ENCODE measurements at regions not wholly inside any gene's neighbourhood (a gene's known extent, or its start where the extent isn't known, plus 50 kb on each side); places are given as distances from the start of the nearest gene placed in this dataset.

DNA sequence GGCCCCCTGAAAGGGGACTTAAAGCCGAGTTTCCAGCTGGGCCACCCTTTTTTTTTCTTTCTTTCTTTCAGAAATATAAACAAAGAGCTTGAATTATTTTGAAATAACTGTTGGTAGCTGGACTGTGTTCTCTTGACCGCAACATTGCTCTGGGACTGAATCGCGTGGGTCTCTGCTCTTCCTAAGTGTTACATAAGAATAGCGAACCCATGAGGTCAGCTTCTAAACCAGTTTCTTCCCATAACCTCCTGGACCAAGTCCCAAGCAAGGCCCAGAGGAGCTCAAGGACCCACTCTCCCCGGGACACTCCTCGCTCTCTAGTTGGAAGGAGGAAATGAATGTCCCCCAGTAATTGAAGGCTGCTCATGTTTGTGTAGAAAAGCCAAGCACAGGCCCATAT lies 91.1 kb downstream of the CXCL12 start (continued):
- TF ChIP-seq, protein P1, sequence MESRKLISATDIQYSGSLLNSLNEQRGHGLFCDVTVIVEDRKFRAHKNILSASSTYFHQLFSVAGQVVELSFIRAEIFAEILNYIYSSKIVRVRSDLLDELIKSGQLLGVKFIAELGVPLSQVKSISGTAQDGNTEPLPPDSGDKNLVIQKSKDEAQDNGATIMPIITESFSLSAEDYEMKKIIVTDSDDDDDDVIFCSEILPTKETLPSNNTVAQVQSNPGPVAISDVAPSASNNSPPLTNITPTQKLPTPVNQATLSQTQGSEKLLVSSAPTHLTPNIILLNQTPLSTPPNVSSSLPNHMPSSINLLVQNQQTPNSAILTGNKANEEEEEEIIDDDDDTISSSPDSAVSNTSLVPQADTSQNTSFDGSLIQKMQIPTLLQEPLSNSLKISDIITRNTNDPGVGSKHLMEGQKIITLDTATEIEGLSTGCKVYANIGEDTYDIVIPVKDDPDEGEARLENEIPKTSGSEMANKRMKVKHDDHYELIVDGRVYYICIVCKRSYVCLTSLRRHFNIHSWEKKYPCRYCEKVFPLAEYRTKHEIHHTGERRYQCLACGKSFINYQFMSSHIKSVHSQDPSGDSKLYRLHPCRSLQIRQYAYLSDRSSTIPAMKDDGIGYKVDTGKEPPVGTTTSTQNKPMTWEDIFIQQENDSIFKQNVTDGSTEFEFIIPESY (IDR thresholded peaks at IDR 0.05) = no peak
- TF ChIP-seq JUND (IDR thresholded peaks at IDR 0.05) = peak in 1 of 2 donors; percentile 41
- TF ChIP-seq HNF4A (conservative IDR thresholded peaks at IDR 0.05) = no peak

- peak overlapping the region; percentile 60 to 63 for H3K27ac ChIP-seq (ENCODE audit: low read depth in 1 of 2, low read length in 2 of 2)
- TF ChIP-seq, protein P1 (IDR thresholded peaks at IDR 0.05) = no peak
- TF ChIP-seq SP1 (IDR thresholded peaks at IDR 0.05) (no peak), JUND (IDR thresholded peaks at IDR 0.05) (no peak), TAF1 (conservative IDR thresholded peaks at IDR 0.05) (no peak), REST (IDR thresholded peaks at IDR 0.05) (no peak), YY1 (IDR thresholded peaks at IDR 0.05) (no peak), GABPA (IDR thresholded peaks at IDR 0.05 in 1 of 2, conservative IDR thresholded peaks at IDR 0.05 in 1 of 2) (no peak), EGR1 (IDR thresholded peaks at IDR 0.05; ENCODE audit: low read depth in 2 of 2) (no peak), MAX (IDR thresholded peaks at IDR 0.05) (no peak), HNF4G (IDR thresholded peaks at IDR 0.05) (no peak), RAD21 (IDR thresholded peaks at IDR 0.05) (no peak), CTCF (IDR thresholded peaks at IDR 0.05; ENCODE audit: low read depth, low read length, missing input control) (no peak), FOXA1 (IDR thresholded peaks at IDR 0.05) (no peak), RXRA (IDR thresholded peaks at IDR 0.05) (no peak)
- TF ChIP-seq, protein P2, sequence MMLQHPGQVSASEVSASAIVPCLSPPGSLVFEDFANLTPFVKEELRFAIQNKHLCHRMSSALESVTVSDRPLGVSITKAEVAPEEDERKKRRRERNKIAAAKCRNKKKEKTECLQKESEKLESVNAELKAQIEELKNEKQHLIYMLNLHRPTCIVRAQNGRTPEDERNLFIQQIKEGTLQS (IDR thresholded peaks at IDR 0.05) = no peak
- H3K4me3 ChIP-seq (ENCODE audit: low read depth in 1 of 3, low read length in 3 of 3) = no peak overlapping the region
- no peaks in the 10 kb centered on the region for H3K36me3 ChIP-seq (ENCODE audit: control insufficient read depth in 4 of 4, insufficient read depth in 3 of 4, low read depth in 1 of 4, low read length in 3 of 4)
- 36% methylated on average over 26 of the region's 26 CpGs for WGBS
- no peaks in the 10 kb centered on the region for H3K9me3 ChIP-seq (ENCODE audit: control insufficient read depth in 4 of 4, low read length in 3 of 4)
- peaks cover 0 to 3% (median 0%) of the 10 kb centered on the region in 4 donors for H3K27me3 ChIP-seq (ENCODE audit: control insufficient read depth in 4 of 4, insufficient read depth in 4 of 4, low read length in 3 of 4)
- H3K9ac ChIP-seq (ENCODE audit: low read depth in 1 of 2, low read length in 2 of 2) = peak overlapping the region in 1 of 2 donors; percentile 49
- no peak for DNase-seq (ENCODE audit: low spot score)
- peaks cover 0 to 1% (median 0%) of the 10 kb centered on the region in 4 donors for H3K4me1 ChIP-seq (ENCODE audit: control insufficient read depth in 4 of 4, insufficient read depth in 4 of 4, low read length in 3 of 4)
Measured at GRCh38 chr10:44293306-44293778, 91.6 kb downstream of the CXCL12 start.

Measured in liver (tissue), 8 donors.